Stimulated activated CD4-positive, alpha-beta T cell treated with anti-CD3 and anti-CD28 coated beads, Interleukin-2, amount 100 ng/mL, for 24 hours (primary cell): ENCODE measurements at regions not wholly inside any gene's neighbourhood (a gene's known extent, or its start where the extent isn't known, plus 50 kb on each side); places are given as distances from the start of the nearest gene placed in this dataset.

ENCODE experiments used
- DNase-seq, 2 donors: peaks; one replicate each; pipeline ENCODE4 v3.0.0-alpha.2; 2020

GRCh38 chr7:25279705-25280104 is 51.4 kb upstream of the NPVF start:
- DNase-seq: no peak

DNA sequence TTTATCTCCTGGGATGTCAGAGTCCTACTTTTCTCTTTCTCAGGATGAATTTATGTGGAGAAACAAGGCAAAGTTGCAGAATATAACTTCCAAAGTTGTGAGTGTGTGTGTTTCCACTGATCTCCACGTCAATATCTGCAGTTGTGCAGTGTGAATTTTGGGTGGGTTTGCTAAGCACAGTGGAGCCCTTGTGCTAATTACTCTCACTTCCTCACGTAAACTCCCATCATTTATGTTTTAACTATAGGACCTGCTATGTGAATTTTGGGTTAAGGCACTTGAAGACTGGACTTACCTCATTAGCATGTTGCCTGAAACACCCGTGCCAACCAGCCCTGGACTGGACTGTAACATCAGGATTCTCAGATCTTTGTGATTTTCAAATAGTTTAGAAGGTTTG is 51.9 kb upstream of the NPVF start:
- no peak for DNase-seq

- no peak for DNase-seq
Observed at GRCh38 chr7:25282194-25282593, 53.9 kb upstream of the NPVF start.

DNA sequence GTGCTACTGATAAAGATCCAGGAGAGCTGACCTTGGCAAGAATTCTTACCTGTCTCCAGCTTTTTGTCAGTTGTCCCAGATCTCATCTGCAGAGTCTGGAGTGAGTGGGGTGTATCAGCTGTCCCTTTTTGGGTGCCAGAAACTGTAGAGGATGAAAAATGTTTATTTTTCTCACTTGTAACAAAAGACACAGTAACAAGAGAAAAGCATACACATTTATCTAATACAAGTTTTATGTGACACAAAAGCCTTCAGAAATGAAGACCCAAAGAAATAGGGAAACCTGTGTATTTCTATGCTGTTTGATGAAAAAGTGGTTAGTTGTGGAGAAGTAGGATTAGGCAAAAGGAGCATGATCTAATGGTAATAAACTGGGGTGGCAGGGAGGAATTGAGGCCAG is 58.5 kb upstream of the NPVF start:
- no peak for DNase-seq

DNA sequence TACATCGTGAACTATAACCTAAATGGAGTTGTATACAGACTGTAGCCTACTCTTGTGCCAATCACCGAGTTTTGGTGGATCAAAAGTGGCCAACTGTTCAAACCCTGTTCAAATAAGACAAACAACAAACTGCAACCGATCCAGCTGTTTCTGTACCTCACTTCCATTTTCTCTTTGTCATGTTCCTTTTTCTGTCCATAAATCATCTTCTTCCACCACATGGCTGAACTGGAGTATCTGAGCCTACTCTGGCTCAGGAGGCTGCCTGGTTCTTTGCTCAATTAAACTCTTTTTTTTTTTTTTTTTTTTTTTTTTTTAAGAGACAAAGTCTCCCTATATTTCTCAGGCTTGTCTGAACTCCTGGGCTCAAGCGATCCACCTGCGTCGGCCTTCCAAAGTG is 59.0 kb upstream of the NPVF start:
- no peak for DNase-seq

DNA sequence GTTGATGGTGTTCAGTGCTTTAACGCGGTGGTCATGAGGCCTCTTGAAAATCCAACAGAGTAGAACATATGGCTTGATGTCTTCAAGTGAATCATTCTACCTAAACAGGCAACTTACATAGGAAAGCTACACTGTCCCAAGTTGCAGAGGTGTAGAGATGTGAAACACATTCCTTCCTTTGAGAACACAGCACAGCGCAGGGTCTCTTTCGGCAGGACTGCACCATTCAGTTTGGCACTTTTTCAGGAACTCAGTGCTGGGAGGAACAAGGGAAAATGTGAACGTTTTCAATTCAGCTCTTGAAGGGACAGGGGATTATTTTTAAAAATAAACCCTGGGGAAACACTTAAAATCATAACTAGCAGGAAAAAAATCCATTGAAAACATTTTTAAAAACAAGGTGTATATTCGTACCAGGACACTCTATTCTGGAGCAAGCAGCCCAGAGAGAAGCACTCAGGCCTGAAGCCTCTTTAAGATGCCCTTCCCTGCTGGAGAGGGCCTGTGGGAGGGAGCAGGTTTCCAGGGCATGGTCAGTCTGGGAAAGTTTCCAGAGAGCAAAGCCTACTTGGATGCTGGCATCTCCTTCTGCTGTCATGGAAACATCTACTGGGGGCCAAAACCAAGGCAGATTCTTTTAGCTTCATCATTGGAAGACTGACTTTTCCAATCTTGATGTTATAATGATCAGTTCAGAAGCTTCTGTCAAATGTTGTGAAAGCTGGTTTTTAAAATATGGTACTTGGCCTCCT is 60.4 kb upstream of the NPVF start:
- DNase-seq: no peak

GRCh38 chr7:25289518-25289917 is 61.2 kb upstream of the NPVF start:
- no peak for DNase-seq

GRCh38 chr7:25294624-25295023 is 66.3 kb upstream of the NPVF start:
- no peak for DNase-seq

DNA sequence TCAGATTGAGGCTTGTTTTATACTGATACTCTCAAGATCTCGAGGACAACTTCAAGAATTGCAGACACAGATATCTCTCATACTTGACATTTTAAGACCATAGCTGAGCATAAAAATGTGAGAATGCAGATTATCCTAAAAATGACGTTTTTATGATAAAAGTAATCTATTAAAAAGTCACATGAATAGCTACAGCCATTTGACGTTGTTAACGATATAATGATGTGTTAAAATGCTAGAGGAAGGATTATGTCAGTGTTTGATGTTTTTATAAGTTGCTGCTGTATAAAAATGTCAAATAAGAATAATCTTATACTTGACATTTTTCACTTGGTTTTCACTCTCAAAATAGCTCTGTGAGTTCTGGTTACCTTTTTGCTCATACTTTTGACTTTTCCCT is 67.1 kb upstream of the NPVF start:
- no peak for DNase-seq

GRCh38 chr7:25296086-25296485 is 67.8 kb upstream of the NPVF start:
- no peak for DNase-seq

DNA sequence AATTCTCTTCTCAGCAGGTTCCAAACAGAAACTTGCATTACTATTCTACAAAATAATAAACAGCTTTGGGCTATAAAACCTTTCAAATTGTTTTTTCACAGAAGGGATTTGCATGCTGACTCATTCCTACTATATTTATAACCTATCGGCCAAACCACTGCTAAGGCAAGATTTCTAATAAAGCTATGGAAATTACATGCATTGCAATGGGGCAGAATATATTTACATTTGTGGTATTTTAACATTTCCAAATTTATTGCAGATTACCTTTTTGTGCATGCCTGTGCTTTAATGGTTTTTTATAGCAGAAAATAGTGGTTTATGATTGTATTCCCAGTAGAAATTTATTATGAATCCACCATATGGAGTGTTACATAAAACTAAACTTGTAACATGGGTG is 69.0 kb upstream of the NPVF start:
- no peak for DNase-seq

DNA sequence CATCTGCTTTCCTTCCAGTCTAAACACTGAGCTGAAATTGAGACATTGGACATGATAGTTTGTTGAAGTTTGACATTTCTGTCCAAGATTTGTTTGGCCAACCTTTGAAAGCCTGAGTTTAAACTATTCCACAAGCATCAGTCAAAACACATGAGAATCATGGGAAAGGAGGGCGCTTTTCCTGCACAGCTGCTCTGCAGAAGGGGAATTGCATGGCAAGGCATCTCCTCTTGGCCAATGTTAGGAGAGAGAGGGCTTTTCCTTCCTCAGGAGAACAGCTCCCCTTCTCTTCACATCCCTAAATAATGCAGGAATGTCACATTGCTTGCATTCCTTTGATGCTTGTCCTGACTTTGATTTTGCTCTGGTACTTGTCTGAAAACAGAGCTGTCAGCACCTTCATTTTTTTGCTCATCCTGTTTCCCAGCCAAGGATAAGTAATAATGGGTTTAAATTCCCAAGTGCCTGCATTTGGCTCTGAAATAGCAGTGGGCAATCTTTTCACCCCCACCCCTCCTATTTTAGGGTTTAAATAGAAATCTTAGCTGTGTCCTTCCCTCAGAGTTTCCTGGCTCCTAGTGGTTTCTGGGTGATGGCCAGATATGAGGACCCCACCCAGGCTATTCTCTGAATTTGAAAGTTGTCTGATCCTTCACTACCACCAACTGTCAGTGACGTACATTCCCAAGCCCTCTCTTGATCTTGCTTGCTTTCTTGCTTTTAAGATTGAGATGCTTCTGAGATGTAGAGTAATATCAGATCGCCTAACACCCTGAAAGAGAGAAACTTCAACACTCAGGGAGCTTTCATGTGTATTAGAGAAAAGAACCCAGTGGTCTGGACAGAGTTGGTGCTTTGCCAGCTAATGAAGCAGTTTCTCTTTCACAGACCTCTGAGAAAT is 75.2 kb upstream of the NPVF start:
- DNase-seq: no peak

- no peak for DNase-seq
Observed at GRCh38 chr7:25304691-25305090, 76.4 kb upstream of the NPVF start.

DNA sequence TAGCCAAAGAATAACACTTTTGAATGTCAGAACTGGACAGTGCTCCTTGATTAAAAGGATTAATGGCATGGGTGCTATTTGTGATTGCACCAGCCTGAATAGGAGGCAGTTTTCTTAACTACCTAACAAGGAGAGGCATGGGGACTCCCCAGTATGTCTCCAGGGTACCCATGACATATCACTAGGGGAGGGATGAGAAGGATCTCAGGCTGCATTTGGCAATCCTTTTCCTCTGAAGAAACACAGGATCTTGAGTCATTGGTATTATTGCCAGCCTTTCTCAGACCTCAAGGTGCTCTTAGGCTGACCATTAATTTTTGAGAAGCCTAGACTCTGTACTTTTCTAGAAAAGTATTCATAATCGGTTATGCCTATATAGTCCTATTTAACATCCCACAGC is 77.5 kb upstream of the NPVF start:
- no peak for DNase-seq

DNA sequence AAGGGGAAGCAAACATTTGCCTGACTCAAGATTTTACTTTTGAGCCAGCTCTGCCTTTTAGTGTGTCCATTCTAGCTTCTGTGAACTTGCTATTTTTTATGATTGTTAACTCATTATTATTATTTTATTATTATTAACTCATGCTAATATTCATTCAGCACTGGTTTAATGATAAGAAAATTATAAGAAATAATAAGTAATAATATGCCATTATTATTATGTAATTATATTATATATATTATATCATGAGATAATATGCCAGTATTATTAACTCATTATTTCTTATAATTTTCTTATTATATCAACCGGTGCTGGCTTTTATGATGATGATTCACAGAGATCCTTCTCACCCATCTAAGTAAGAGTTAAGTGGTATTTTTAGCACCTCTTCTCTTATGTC is 79.3 kb upstream of the NPVF start:
- DNase-seq: no peak

DNA sequence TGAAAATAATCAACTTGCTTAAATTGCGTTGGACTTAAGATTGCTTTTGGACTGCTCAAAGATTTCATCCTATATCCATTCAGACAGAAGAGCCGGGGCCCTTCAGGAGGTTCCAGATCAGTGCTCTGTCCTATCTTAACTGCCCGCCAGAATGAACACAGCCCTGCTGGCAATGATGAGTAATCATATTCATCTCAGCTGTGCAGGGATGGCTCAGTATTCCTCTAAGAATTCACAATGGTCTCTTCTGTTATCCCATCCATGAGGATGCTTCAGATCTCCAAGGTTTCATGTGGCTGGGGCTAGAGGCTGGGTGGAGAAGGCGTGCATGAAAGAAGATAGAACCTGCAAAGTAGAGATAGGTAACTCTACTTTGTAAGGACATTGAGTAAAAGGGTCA is 80.0 kb upstream of the NPVF start:
- no peak for DNase-seq

- no peak for DNase-seq
Observed at GRCh38 chr7:25308906-25309705, 80.8 kb upstream of the NPVF start.

- DNase-seq: no peak
Observed at GRCh38 chr7:25310896-25311295, 82.6 kb upstream of the NPVF start.

DNA sequence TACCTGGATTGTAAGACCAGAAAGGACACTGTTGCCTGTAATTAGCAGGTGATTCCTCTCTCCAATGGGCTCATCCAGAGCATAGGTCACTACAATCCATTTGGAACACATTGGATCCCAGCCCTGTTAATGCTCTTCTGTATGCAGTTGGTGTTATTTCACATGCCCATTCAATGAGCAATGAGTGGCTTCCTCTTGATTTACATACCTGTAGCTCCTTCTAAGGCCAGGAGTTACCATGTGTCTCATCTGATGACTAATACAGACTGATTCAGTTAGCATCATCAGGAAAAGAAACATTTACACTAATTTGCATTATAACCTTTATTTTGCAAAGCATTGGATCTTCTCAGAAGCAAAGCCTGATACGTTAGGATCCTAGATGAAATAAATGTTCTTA is 83.1 kb upstream of the NPVF start:
- DNase-seq: no peak

DNA sequence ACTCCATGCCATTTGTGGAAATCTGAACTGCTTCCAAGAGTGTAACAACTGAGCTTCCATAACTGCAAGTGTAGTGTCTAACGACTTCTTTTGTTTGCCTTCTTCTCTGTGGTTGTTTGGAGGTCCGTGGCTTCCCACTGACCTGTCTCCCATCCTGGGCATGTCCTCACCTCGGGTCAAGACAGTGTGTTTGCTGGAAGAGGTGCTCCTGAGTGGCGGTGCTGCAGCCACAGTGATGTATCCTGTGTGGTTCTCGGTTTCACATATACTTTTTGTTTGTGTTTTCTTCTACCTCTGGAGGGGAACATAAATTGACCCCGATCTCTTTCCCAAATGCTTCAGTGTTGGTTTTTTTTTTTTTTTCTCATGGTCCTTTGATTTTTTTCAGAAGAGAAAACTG is 84.7 kb upstream of the NPVF start:
- DNase-seq: no peak

GRCh38 chr7:25313526-25313925 is 85.2 kb upstream of the NPVF start:
- DNase-seq: no peak

DNA sequence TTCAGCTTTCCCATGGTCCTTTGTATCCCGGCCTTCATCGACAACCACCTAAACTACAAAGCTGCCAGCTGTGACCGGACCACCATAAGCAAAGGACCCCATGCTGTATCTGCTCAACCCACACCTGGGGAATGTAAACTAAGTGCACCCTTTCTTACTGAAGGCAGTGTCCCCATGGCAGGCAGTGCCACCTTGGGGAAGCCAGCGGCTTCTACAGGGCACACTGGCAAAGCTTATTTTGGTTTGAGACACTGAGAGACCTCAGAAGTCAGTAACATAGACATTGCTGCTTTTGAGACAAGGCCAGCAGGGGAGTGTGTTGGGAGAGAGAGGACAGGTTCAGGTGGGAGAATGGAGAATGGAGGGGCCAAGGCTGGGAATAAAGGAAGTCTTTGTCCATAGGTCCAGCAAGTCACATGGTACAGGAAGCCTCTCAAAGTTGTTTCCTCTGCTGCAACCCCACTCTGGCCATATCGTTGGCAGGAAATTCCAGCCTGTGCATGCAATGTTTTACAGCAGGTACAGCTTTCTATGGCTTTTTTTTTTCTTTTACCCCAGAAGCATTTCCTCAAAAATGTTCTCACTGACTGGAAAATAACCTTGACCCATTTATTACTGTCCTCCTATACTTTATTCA is 85.9 kb upstream of the NPVF start:
- no peak for DNase-seq

- DNase-seq: no peak
Observed at GRCh38 chr7:25314731-25315267, 86.5 kb upstream of the NPVF start.
